Dermis blood vessel endothelial cell (primary cell): ENCODE measurements at regions not wholly inside any gene's neighbourhood (a gene's known extent, or its start where the extent isn't known, plus 50 kb on each side); places are given as distances from the start of the nearest gene placed in this dataset.
"Not testable (repeated sequence)": the region's sequence is repeated elsewhere in the genome, so short reads cannot be mapped to it uniquely, and the experiment has no call there.

ENCODE experiments used
- DNase-seq: peaks from one replicate; pipeline ENCODE4 v3.0.0; 2010

DNA sequence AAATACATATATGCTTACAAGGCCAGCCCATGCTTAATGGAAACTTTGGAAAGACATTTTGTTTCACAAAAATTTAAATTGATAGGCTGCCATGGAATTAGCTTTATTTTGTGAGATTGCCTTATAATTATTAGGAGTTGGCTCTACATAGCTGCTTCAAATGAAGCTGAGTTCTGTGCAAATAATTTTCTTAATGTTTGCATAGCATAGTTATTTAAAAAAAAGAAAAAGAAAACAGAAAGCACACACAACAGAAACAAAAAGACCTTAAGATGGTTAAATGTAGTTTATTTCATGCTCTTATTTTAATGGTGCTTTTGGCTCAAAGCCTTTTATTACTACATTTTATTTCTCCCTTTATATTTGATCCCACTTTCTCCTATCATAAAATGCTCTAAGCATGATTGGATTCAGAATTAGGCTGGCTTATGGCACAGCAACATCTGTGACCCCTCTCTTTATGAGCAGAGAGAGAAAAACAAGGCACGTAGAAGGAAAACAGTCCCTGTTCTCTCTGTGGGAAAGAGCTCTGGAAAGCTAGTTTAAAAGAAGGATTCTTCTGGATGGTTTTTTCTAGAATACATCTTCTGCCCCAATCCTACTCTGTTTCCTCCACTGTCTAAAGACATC, 530.5 kb downstream of the NTRK2 start:
- no peak for DNase-seq

- DNase-seq, result no peak
Observed at GRCh38 chr9:85192750-85193149, 523.2 kb downstream of the NTRK2 start.

DNA sequence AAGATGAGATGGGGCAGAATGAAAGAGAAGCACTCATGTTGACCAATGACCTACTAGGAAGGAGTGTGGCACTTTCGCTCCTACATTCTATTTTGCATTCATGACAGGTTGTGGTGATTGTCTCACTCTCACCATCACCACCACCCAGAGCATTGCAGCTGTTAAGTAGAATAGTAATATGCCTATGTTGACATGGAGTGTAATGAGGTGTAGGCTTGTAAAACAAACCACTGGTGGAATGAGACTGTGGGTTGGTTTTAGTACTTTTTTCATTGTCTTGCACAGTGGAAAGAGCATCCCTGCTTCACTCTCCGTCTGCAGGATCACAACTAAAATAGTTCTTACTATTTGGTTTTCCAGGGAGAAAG, 516.7 kb downstream of the NTRK2 start:
- no peak for DNase-seq

DNA sequence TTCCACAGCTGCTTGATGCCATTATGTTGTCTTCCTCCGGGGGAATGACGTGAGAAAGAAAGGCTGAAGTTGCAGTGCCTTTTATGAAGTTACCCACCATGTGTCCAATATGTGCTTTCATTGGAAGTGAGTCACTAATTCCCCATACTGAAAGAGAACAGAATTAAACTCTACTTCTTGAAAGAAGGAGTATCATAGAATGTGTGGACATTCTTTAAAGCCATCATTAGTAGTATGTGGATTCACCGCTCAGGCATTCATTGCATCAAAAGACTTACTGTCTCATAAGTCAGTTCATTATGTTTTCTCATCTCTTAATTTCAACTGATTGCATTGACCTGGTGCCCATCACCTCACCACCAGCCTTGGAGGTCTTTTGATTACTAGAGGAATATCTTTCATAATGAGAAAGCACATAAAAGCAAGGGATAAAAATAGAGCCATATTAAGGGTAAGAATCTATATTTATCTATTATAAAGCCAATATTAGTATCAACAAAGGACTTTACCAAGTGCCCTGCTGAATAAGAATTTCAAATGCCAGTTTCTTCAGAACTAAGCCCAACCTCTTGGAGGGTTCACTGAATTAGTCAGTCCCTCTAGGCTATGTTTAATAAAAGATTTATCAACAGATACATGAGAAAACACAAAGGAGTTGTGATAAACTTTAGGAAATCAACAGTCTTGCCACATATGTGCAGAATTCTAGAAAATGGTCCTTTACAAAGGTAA, 516.1 kb downstream of the NTRK2 start:
- no peak for DNase-seq

GRCh38 chr9:85182383-85182782, 512.9 kb downstream of the NTRK2 start:
- peak; percentile 8 for DNase-seq

- no peak for DNase-seq
Observed at GRCh38 chr9:85178474-85178873, 508.9 kb downstream of the NTRK2 start.

GRCh38 chr9:85173967-85174366, 504.4 kb downstream of the NTRK2 start:
- DNase-seq, result no peak

- DNase-seq, result no peak
Observed at GRCh38 chr9:85172001-85172978, 502.8 kb downstream of the NTRK2 start.

- no peak for DNase-seq
Observed at GRCh38 chr9:85171163-85171562, 501.6 kb downstream of the NTRK2 start.

- DNase-seq, result no peak
Observed at GRCh38 chr9:85168412-85168811, 498.9 kb downstream of the NTRK2 start.

DNA sequence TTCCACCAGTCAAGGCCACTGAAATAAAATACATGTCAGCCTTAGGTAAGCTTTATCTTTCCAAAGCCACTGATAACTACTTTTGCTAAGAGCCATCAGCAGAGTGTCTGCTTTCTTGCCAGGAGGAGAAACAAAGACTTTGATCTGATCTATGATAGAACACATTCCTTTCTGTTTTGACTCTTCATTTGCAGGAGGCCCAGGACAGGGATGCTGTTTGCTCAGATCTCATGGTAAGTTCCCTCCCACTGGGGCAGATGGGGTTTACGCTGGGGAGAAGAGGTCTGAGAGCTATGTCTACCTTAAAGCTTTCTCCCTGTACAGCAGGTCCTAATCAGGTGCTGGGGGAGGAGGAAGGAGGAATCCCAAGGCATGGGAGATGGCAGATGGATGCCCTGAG, 497.6 kb downstream of the NTRK2 start:
- DNase-seq, result no peak

DNA sequence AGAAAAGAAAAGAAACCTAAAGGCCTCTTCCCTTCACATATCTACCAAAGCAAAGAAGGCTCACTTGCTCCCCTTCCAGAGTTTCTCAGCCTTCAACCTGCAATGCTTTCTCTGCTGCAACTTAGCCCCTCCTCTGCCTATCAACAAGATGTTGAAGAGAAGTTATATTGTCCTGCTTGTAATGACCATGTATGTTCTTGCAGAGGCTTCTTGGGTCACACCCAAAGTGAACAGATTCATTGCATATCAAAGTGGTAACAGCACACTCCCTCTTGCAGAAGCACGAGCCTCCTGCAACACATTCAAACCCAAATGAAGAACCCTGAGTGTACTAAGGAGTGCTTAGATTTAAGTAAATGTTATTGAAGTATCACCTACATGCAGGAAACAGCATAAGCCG, 494.3 kb downstream of the NTRK2 start:
- DNase-seq, result no peak

DNA sequence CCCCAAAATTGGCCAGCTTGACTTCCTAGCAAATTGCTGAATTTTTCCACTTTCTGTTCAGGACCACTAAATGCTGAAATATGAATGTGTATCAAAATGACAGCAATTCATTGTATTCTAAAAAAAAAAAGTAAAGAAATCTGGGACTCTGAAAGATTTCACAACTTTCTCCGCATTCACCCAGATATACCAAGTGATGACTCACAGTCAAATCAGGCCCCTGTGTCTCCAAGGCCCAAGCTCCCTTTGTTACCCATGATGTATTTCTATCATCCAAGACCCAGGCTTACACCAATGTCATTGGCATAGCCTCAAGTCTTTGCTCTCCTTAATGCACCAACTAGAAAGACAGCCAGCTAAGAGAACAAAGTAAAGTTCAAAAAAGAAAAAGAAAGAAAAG, 493.9 kb downstream of the NTRK2 start:
- DNase-seq, result no peak

DNA sequence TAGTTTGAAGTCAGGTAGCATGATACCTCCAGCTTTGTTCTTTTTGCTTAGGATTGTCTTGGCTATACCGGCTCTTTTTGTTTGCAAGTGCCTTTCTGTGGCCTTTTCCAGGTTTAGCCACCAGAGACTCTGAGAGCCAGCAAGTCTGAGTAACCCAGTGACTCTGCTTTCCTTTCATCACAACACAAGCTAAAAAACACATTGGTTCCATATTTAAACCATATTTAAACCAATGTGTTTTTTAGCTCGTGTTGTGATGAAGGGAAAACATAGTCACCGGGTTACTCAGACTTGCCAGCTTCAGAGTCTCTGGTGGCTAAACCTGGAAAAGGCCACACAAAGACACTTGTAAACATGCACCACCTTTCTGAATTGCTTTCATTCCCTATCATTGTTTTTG, 493.3 kb downstream of the NTRK2 start:
- no peak for DNase-seq

- DNase-seq, result not testable (repeated sequence)
Observed at GRCh38 chr9:85160944-85161343, 491.4 kb downstream of the NTRK2 start.

- no peak for DNase-seq
Observed at GRCh38 chr9:85158512-85158911, 489.0 kb downstream of the NTRK2 start.

- DNase-seq, result no peak
Observed at GRCh38 chr9:85157772-85158171, 488.2 kb downstream of the NTRK2 start.

DNA sequence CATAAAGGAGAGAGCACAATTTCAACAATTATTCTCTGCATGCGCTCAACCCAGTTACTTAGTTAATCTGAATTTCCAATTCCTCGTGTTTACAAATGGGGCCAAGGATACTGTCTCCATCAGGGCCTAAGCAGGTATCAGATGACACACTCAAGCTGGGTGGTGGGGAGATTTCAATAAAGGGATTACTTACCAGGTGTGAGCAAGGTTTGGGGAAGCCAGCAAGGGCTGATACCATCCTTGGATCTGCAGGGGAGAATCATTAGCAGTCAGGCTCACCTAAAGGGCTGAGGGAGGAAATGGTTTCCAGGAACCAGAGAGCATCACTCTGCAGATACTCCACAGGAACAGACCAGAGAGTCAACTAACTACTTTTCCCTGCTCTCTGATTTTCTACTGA, 487.1 kb downstream of the NTRK2 start:
- DNase-seq, result no peak

DNA sequence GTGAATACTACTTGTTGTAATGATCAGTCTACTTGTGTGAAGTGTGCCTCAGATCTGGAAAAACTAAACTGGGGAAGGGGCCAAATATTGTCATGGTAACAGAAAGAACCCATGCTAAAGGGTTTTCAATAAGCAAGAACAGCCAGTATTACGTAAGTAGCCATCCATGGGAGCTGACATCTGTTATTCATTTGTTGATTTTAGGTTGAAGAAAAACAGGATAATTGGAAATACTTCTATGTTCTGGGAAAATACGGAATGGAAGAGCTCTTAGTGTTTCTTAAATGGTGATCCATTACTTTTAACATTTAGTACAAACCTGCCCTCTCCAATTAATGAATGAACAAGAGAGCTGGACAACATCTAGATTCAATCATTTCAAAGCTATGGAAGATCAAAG, 485.8 kb downstream of the NTRK2 start:
- DNase-seq, result no peak

DNA sequence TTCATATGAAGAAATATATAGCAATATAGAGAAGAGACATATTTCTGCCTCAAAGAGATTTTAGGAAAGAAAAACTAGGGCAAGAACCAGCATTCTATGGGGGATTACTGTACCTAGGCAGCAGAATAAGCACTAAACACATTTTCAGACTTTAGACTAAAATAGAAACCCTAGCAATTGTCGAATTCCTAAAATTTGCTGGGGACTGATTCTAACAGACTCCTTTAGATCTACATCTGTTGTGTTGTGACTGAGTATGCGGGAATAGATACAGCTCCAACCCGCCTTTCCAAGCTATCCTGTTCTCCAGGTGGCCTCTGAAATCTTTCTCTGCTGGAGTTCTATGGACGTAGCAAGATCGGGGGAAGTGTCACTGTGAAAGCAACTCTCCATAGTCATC, 482.2 kb downstream of the NTRK2 start:
- DNase-seq, result no peak

DNA sequence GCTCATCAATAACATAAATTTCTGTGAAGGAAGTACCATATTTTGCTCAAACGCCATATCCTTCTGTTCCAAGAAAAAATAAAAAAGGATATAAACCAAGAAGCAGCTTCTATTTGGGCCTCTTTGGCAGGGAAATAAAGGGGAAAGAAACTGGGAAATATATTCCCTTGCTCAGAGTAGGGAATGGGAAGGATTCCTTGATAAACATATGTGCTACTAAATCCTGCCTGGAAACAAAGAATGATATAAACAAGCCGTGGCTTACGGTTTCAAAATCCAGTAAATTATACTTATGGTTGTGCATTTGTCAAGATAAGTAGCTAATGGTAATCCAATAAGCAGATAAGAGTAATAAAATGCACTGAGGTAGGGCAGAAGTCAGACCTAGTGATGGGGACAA, 481.6 kb downstream of the NTRK2 start:
- DNase-seq, result no peak

GRCh38 chr9:85147046-85147640, 477.6 kb downstream of the NTRK2 start:
- DNase-seq, result no peak

- DNase-seq, result peak; percentile 17
Observed at GRCh38 chr9:85142968-85143367, 473.4 kb downstream of the NTRK2 start.
